GM18505 (cell line): ENCODE measurements at regions not wholly inside any gene's neighbourhood (a gene's known extent, or its start where the extent isn't known, plus 50 kb on each side); places are given as distances from the start of the nearest gene placed in this dataset.
"Not testable (repeated sequence)": the region's sequence is repeated elsewhere in the genome, so short reads cannot be mapped to it uniquely, and the experiment has no call there.

Source experiments
- ATAC-seq: cut with Tn5 transposase; IDR thresholded peaks from one replicate; pipeline ENCODE4 v1.9.1; 2021; ENCODE audit not compliant: unreplicated experiment
- POLR2A ChIP-seq: IDR thresholded peaks from 4 replicates; pipeline ENCODE4 v1.6.1; 2011; ENCODE audit warnings: borderline replicate concordance; ENCODE audit not compliant: insufficient read depth, insufficient read length; ENCODE audit errors: extremely low read depth

- no peak for ATAC-seq
- no peak for TF ChIP-seq POLR2A
Observed at GRCh38 chr7:112665709-112666108, 124.5 kb downstream of the TMEM168 start.

GRCh38 chr7:112668561-112668960 lies 121.6 kb downstream of the TMEM168 start:
- no peak for ATAC-seq
- no peak for TF ChIP-seq POLR2A

DNA sequence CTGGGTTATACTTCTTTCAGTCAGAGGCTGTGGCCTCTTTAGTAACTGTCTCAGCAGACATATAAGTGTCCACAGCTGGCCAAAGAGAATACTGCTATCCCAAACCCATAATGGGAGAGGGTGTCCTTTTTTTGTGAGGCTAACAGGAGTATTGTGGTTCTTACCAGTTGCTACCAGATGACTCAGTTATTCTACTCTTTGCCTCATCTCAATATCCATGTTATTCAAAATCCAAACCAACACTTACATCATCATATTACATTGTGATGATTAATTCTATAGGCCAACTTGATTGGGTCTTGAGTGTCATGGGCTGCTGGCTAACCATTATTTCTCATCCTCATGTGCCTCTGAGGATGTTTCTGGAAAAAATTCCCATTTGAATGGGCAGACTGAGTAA lies 120.9 kb downstream of the TMEM168 start:
- ATAC-seq = no peak
- no peak for TF ChIP-seq POLR2A

GRCh38 chr7:112670193-112670592 lies 120.0 kb downstream of the TMEM168 start:
- no peak for TF ChIP-seq POLR2A
- no peak for ATAC-seq

- no peak for ATAC-seq
- no peak for TF ChIP-seq POLR2A
Observed at GRCh38 chr7:112678626-112679025, 111.6 kb downstream of the TMEM168 start.

- not testable (repeated sequence) for ATAC-seq
Observed at GRCh38 chr7:112689466-112690177, 100.6 kb downstream of the TMEM168 start.

DNA sequence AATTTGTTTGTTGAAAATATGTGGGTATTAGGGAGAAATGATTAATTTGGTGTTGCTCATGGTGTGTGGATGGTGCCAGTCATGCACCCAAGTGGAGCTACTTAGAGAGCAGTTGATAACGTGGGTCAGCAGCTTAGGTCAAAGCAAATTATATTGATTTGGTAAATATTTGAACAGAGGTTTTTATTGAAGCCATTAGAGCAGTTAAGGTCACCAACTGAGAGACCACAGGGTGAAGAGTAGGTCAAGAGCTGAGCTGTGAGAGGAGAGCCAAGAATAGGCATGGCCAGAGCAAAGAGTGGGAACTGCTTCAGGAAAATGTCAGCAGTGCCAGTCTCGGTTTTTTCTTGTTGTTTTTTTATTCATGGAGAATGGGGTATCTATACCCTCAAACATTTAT lies 97.9 kb downstream of the TMEM168 start:
- no peak for TF ChIP-seq POLR2A
- ATAC-seq = no peak

GRCh38 chr7:112697211-112697610 lies 93.0 kb downstream of the TMEM168 start:
- not testable (repeated sequence) for ATAC-seq

- no peak for ATAC-seq
- TF ChIP-seq POLR2A = no peak
Observed at GRCh38 chr7:112699725-112700513, 90.3 kb downstream of the TMEM168 start.

- no peak for ATAC-seq
- no peak for TF ChIP-seq POLR2A
Observed at GRCh38 chr7:112701456-112701855, 88.7 kb downstream of the TMEM168 start.

DNA sequence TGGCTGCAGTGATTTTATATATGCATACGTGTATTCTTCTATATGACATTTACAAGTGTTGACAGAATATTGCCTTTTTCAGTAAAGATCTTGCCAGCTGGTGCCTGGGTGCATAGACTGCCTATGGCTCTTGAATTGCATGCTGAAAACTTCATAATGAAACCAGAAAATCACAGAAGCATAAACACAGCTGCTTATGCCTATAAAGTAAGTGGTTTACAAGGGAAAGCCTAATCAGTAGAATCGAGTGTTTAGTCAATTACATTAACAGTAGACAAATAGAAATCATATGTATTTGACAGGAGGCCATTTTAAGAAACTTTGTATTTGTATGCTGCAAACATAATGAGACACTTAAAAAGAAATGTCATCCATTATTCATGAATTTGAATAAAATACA lies 82.5 kb downstream of the TMEM168 start:
- peak; percentile 81 for ATAC-seq
- no peak for TF ChIP-seq POLR2A

DNA sequence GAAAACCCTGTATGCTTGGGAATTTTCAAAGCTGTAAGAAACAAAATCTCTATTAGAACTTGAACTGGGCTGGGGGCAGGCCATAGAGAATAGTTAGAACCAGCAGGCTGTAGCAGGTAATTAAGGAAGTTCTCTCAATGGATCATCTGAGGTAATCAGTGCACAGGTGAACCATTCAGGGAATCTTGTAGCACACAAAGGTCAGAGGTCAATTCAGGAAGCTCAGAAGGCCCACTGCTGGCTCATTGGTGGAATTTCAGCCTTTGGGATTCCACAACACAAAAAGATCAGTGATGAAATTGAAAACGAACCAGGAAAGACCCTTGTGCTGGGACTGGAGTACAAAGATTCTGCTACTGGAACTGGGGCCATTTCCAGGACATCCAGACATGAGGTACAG lies 82.0 kb downstream of the TMEM168 start:
- no peak for TF ChIP-seq POLR2A
- no peak for ATAC-seq
